GM21367 (cell line): ENCODE measurements at regions not wholly inside any gene's neighbourhood (a gene's known extent, or its start where the extent isn't known, plus 50 kb on each side); places are given as distances from the start of the nearest gene placed in this dataset.

ENCODE experiments used
- ATAC-seq: cut with Tn5 transposase; IDR thresholded peaks from one replicate; pipeline ENCODE4 v1.9.1; 2021; ENCODE audit not compliant: unreplicated experiment

DNA sequence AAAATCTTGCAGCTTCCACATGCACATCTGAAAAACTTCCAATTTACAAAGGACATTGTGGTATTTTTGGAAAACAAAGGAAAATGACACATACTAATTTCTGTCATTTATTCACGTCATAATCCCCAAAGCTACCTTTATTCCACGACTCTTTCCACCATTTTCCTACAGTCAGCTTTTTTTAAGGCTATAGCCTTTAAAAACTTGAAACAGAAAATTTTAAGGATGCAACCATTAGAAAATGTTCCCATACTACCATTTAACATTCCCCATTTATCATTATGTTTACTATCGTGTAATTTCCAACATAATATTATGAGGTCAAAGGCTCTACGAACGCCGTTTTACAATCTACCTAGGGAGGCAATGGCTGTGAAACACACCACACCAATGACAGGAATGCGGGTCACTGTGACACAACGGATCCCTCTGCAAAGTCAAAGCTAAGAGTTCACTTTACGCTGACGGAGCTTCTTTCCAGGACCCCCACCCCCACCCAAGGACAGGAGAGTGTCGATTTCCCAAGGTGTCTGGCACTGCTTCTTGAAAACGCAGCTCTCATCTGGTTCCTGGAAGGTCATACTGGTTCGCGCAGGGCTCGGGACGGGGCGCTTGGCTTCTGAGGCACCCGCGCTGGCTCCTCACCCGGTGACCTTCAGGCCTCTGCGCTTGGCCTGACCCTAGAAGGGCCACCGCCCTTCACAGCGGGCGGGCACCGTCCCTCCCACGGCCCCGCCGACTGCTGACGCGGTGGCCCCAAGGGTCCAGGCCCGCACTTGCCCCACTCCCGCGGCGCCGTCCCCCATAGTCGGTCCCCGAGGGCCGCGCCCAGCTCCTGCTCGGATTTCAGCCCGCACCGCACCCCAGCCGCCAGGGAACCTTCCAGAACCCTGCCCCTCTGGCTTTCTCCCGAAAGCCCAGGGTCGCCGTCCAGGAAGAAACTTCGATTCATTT is 50.5 kb upstream of the ATF3 start:
- ATAC-seq = peak; percentile 27

DNA sequence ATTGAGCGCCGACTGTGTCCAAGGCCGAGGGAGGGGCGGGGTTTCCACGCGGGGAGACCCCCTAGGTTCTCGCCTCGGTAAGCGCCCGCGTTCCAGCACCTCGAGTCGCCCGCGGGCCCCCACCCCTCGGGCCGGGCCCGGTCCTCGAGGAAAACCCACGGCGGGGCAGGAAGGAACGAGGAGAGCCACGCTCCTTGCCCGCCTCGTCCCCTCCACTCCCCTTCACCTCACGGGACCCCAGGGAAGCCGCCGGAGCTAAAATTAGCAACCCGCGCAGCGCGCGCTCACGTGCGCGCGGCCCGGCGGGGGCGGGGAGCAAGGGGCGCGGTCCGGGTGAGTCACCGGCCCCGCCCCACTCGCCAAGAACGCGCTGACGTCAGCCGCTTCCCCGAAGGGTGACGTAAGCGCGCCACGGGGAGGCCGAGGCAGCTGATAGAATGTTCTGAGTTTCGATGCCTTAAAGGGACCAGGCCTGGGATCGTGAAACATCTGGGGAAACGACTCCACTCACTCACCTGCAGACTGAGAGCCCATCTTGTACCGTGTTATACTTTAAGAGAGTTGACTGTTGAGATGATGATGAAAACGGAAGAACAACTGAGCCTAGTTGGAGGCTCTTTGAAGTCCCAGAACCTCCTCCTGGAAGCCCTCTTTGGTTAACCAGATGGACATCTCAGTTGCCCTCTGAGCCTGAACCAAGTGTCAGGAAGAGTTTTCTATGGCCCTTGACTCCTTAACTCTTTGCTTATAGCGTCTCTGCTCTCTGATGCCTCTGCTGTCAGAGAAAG is 49.7 kb upstream of the ATF3 start:
- peak; percentile 91 for ATAC-seq
